ENCODE measurements at regions not wholly inside any gene's neighbourhood (a gene's known extent, or its start where the extent isn't known, plus 50 kb on each side); places are given as distances from the start of the nearest gene placed in this dataset.
A peak's percentile ranks its signal among the peaks of the same experiment; 100 is the strongest.
"Not testable (repeated sequence)": the region's sequence is repeated elsewhere in the genome, so short reads cannot be mapped to it uniquely, and the experiment has no call there.

DNA sequence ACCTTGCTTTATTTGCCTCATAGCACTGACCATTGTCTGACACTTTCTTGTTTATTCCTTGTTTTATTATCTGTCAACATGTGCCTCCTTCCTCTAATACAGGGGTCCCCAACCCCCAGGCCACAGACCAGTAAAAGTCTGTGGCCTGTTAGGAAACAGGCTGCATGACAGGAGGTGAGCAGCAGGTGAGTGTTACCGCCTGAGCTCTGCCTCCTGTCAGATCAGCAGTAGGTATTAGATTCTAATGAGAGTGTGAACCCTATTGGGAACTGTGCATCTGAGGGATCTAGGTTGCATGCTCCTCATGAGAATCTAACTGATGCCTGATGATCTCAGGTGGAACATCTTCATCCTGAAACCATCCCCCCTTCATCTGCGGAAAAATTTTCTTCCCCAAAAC, 228.0 kb downstream of the HINT1 start:
- DNase-seq = no peak

DNA sequence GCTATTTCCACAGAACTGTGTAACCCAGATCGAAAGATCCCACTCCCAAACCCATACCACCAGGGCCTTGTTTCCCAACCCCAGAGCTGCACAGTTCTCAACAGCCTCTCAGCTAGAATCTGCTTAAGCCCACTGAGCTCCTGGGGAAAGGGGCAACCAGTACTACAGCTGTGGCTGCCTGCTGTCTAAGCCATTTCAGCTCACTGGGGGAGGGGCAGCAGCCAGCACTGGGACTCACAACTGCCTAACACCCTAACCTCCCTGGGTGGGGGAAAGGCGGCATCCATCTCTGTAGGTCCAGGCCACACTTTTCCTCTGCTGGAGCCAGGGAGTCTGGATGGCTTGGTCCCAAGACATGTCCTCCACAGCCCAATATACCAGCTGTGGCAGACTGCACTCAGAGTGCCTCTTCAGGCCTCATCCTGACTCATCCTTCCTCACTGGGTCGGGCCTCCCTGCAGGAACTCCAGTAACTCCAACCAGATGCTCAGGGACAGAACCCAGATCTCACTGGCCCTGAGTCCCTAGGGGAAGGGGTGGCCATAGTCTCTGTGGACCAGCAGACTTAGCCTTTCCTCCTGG, 241.4 kb downstream of the HINT1 start:
- DNase-seq = no peak

DNA sequence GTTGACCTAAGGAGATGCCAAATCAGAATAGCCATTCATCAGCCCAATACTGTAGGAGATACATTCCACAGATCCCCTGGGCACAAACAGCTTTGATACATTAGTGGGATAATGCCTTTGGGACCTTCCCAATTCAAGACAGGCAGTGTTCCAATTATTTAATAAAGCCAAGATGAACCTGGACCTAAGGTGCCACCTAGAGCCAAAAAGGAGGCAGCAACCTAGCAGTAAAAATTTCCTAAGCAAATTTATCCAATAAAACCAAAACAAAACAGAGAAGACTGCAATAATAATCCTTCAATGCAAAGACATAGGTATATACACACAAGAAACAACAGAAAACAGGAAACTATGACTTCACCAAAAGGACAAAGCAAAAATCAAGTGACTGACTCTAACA, 253.0 kb downstream of the HINT1 start:
- DNase-seq = no peak

DNA sequence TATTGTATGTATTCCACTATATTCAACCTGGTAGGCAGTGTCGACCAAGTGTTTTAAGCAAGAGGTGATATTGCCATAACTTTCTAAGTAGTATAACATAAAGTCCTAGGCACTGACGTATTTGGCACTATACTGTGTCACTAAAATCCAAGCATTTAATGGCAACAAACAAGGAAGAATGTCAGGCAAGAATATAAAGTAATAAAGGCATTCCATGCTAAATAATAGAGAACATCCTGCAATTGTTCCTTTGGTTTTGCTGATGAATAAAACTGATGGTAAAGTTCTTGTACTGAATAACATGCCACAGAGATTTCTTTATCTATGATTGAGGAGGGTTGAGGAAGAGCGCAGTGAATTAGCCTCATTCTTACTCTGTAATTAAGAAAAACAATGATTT, 256.9 kb downstream of the HINT1 start:
- no peak for DNase-seq

DNA sequence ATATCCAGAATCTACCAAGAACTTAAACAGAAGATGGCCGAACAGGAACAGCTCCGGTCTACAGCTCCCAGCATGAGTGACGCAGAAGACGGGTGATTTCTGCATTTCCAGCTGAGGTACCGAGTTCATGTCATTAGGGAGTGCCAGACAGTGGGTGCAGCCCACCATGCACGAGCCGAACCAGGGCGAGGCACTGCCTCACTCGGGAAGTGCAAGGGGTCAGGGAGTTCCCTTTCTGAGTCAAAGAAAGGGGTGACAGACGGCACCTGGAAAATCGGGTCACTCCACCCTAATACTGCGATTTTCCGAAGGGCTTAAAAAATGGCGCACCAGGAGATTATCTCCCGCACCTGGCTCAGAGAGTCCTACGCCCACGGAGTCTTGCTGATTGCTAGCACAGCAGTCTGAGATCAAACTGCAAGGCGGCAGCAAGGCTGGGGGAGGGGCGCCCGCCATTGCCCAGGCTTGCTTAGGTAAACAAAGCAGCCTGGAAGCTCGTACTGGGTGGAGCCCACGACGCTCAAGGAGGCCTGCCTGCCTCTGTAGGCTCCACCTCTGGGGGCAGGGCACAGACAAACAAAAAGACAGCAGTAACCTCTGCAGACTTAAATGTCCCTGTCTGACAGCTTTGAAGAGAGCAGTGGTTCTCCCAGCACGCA, 267.4 kb downstream of the HINT1 start:
- not testable (repeated sequence) for DNase-seq

DNA sequence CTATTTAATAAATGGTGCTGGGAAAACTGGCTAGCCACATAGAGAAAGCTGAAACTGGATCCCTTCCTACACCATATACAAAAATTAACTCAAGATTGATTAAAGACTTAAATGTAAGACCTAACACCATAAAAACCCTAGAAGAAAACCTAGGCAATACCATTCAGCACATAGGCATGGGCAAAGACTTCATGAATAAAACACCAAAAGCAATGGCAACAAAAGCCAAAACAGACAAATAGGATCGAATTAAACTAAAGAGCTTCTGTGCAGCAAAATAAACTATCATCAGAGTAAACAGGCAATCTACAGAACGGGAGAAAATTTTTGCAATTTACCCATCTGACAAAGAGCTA, 267.9 kb downstream of the HINT1 start:
- DNase-seq = not testable (repeated sequence)

DNA sequence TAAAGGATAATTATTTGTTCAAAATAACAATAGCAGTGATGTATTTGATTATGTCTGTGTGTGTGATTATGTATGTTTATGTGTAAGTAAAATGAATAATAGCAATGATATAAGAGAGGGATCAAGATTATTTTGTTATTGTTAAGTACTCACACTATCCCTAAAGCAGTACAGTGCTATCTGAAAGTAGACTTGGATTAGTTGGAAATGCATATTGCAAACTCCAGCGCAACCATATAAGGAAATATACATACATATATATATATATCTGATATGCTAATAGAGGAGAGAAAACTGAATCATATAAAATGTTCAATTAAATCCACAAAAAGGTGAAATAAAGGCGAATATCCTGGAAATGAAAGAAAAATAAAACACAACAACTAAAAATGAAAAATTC, 268.4 kb downstream of the HINT1 start:
- DNase-seq = no peak

DNA sequence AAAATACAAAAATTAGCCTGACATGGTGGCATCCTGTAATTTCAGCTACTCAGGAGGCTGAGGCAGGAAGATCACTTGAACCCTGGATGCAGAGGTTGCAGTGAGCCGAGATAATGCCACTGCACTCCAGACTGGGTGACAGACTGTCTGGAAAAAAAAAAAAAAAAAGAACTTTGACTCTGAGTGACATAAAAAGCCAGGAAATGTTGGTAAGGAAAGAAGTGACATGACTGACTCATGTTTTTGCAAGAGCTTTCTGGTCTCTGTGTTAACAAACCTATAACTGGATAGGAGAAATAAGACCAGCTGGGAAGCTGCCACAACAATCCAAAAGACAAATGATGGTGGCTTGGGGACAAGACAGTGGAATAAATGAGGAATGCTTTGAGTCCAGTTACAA, 272.1 kb downstream of the HINT1 start:
- no peak for DNase-seq

DNA sequence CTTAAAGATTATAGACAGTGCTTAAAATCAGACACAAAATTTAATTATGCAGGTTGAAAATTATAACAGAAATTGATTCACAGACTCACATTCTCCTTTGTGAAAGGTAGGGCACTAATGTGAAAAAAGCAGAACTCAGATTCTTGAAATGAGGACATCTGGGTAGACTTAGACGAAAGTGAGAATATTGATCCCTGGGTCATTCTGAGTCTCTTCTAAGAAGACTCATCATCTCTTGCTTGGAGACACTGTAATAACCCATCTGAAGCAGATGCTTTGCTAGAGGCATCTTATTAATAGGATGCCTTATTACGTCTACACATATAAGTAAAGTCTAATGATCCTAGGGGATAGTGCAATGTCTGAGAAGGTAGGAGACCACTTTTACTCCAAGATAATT, 274.4 kb downstream of the HINT1 start:
- no peak for DNase-seq

DNA sequence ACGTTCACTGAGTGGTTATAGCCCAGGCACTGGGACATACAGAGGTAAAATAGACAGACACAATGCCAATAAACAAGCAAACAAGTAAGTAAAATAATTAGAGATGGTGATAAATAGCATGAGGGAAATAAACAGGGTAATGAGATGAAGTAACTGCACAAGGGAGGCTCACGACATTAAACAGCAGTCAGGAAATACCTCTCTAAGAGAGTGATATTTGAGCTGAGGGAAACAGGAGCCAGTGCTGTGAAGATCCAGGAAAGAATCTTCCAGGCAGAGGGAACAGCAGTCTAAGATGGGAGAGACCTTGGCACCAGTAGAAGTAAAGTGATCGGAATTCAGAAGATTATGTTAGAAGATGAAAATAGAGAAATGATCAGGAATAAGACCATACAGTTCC, 279.4 kb downstream of the HINT1 start:
- no peak for DNase-seq

DNA sequence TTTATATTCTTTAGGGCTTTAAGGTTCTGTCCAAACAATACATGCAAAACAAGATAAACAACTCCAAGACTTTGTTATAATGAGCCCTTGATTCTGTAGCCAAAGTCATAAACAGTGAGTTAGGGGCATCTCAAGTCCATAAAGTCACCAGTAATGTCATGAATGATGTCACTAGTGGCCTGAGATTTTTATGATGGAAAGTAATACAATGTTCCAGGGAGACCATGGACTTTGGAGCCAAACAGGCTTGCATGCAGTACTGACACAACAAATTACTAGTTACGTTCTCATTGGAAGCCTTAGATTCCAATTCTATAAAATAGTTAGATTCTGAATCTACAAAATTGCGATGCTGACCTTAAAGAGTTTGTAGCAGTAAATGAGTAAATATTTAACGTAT, 280.0 kb downstream of the HINT1 start:
- no peak for DNase-seq

DNA sequence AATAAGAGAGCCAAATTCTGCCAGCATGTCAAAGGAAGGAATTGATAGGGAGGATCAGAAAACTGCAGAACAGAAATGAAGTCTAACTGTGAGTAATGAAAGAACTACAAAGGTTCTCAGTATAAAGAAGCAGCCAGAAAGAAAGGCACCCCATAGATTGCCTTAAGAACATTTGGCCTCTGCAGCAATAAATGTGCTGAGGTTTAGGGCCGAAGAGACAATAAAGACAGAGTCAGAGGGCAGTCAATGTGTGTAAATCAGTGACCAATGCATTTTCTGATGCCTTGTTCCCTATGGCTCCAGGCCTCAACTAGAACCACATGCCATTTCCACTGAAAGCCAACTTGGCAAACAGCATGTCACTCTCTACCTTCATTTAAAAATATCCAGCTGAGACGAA, 281.0 kb downstream of the HINT1 start:
- DNase-seq = no peak

DNA sequence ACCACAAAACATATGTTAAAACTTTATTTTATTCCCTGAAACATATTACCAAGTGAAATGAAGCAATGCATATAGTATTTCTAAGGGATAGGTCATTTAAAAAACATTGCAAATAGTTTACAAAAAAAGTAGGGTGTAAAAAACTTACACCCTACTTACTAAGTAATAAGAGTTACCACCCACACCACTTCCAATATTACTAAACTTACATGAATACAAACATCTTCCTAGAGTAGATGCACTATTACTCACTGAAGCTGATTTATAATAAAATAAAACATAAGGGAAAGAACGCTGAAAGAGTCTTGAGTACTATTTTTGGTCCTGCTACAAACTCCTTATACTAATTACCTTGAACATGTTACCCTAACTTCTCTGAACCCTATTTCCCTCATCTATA, 289.4 kb downstream of the HINT1 start:
- DNase-seq = no peak

DNA sequence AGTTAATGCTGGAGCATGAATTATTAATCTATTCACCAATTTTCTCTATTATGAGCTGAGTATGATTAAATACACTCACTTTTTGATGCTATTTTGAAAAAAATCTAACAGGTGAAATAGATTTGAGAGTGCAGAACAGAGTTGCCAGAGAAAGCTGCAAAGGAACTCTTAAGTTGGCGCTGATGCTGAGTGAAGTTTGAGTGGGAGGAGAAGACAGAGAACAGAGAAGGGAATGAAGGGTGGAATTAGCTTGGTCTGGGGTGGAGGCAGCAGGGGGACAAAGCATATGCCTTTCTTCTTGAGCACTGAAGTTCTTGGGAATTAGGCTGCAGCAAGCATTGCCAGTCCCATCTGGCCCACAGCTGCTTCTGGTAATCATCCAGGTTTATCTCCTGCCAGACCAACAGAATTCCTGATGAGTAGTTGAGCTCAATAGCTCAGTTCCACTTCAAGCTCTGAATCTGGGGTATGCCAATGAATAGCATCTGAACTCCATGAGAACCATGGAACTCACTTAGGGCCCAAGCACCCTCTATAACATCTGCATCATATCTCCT, 290.1 kb downstream of the HINT1 start:
- no peak for DNase-seq

DNA sequence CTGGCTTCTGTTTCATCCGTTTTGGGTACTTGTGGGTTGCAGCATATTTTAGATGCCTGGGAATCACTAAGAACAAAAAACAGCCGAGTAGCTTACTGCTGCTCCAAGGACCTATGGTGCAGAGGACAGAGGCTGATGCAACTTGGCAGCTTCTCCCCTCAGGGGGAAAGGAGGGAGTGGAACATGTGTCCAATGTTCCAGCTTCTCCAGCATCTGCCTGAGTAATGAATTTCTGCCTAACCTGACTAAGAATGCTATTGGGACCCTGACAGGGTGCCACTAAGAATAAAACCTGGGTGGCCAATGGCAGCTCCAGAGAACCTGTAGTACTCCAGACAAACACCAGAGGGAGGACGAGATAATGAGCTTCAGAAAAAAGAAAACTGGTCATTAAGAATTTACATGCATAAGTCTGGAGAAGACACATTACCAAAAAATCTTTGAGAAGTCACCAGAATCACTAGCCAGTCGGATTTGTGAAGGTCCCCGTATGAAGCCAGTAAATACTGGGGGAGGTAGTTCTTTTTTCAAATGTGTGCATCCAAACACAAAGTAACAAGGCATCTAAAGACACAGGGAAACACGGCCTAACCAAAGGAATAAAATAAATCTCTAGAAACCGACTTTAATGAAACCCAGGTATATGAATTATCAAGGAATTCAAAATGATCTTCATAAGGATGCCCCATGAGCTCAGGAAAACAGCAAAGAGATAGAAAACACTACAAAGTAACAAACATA, 293.5 kb downstream of the HINT1 start:
- DNase-seq = peak; percentile 45 to 51

DNA sequence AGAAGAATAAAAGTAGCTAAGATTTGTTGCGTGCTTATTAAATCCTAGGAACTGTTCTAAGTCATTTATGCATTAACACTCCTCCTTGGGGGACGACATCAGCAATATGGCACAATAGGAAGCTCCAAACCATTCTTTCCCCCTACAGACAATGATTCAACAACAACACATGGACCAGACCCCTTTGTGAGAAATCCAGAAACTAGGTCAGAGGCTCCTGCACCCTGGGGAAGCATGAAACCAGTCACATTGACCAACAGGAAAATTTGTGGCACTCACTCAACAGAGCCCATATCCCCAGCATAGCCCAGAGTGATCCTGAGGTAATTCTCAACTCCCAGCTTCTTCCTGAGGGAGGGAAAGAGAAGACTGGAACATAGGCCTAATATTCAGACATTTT, 294.4 kb downstream of the HINT1 start:
- DNase-seq = no peak

DNA sequence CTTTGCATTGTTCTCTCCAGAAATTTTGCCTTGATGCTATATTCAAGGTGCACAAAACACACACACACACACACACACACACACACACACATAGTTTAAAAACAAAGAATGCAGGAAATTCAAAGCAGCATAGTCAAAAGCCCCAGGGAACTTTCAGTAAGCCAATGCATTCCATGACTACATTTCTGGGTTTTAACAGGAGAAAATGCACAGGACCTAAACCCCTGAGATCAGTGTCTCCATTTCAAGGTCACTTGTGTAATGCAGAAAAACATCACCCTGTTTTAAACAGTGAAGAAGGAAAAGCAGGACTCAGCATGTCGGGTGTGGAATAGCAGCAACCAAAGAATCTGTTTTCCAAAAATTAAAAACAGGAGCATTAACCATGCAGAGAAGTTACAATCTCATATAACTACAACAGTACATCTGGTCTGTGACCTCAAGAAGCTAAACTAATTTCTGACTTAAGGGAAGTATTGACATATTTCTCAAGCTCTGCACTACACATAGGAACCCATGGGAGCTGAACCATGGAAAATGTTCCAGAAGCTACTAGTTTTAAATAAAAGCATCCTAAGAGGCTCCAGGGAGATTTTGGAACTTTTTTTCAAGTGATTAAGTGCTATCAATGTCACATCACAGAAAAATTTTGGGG, 296.7 kb downstream of the HINT1 start:
- DNase-seq = no peak

DNA sequence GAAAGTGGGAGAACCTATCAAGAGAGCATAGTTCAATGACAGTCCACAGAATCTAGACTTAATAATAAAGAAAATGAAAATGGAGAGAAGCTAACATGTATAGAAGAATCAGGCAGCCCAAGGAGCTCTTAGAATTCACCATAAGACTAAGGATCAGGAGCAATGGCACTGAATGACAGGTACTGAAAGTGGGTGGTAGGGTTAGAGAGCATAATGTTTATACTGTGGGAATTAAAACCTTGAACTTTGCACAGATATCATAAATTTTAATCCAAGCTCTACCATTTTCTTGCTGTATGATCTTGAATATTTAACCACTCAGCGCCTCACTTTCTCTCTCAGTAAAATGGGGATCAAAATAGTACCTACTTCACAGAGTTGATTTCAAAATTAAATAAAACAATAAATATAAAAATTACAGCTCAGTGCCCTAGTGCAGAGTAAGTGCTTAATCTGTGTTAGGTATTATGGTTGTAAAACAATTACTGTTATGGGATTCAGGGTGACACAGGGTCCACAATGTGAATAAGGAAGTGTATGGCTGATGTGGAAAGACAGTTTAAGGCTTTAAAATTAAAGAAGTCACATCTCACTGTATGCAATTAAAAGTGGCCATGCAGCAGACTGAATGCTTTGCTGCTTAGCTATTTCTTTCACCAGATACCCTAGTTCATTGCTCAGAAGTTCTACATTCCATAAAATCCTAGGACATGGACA, 319.8 kb downstream of the HINT1 start:
- no peak for DNase-seq

DNA sequence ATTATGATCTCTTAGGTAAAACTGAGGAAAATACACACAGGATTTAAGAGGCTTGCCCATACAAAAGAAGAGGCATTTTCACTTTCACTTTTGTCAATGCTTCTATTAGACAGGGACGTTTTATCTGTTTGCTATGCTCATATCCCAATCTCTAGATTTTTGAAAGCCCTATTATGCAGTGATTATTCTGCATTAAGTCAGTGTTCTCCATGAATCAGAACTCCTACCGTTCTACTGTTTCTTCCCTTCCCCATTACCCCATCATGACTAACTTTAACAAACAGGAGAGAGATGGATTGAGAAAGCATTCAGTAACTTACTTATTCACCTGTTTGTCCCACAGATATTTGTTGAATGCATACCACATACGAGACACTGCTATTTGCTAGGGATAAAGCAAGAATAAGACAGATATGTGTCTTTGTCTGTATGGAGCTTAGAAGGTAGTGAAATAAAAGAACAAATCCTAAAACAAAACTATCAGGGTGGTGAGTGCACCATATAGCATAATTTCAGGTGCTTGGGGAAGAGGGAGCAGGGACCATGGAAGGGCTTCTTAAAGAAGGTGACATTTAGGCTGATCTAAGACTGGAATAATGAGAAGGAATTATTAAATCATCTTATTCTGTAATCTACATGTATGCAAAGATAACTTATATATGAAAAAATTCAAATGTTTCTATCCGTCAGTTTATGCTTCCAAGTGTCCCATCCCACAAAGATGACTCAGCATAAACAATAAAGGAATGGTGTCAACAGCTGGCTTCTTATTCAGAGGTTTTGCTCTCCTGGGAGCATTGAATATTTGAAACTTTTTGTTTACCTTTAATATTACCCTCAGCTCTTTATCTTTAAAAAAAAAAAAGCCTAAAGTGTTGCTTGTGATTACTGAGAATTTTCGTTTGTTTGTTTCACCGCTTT, 328.1 kb downstream of the HINT1 start:
- no peak for DNase-seq

DNA sequence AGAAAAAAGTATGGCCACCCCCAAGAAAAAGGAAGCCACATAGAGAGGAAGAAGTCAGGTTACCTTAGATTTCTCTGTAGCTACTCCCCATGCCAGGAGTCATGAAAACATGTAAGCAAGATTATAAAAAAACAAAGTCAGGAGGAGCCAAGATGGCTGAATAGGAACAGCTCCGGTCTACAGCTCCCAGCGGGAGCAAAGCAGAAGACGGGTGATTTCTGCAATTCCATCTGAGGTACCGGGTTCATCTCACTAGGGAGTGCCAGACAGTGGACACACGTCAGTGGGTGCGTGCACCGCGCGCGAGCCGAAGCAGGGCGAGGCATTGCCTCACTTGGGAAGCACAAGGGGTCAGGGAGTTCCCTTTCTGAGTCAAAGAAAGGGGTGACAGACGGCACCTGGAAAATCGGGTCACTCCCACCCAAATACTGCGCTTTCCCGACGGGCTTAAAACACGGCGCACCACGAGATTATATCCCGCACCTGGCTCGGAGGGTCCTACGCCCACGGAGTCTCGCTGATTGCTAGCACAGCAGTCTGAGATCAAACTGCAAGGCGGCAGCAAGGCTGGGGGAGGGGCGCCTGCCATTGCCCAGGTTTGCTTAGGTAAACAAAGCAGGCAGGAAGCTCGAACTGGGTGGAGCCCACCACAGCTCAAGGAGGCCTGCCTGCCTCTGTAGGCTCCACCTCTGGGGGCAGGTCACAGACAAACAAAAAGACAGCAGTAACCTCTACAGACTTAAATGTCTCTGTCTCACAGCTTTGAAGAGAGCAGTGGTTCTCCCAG, 347.3 kb downstream of the HINT1 start:
- DNase-seq = not testable (repeated sequence)

DNA sequence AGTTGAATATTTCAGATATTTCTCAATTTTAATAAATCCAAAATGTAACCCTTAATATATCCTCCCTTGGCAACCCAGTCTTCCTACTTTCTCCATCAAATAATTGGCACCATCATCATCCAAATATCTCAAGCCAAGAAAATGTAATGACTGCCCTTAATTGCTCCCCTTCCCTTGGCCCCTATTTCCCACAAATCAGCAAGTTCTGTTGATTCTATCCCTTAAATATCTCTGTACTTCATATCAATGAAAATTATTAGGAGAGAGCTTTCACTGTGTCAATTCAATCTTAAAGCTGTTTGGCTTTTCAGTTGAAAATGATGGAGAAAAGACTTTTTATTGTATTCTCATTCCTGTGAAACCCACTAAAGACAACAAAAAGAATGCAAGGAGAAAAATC, 349.8 kb downstream of the HINT1 start:
- DNase-seq = no peak
